Lower leg skin (tissue), 3 donors: ENCODE measurements at regions not wholly inside any gene's neighbourhood (a gene's known extent, or its start where the extent isn't known, plus 50 kb on each side); places are given as distances from the start of the nearest gene placed in this dataset.

Source experiments
- POLR2A ChIP-seq, 2 donors: fragments of 450-650 bp; IDR thresholded peaks; one replicate each; pipeline ENCODE4 v1.6.1; 2016 to 2017; ENCODE audit warnings: antibody characterized with exemption in 2 of 2, mild to moderate bottlenecking in 1 of 2, moderate library complexity in 1 of 2
- TF ChIP-seq, protein P1 (sequence below), 3 donors: fragments of 450-650 bp; IDR thresholded peaks; one replicate each; pipeline ENCODE4 v1.5.1; 2016; ENCODE audit warnings: antibody characterized with exemption in 3 of 3, mild to moderate bottlenecking in 3 of 3, moderate library complexity in 2 of 3

DNA sequence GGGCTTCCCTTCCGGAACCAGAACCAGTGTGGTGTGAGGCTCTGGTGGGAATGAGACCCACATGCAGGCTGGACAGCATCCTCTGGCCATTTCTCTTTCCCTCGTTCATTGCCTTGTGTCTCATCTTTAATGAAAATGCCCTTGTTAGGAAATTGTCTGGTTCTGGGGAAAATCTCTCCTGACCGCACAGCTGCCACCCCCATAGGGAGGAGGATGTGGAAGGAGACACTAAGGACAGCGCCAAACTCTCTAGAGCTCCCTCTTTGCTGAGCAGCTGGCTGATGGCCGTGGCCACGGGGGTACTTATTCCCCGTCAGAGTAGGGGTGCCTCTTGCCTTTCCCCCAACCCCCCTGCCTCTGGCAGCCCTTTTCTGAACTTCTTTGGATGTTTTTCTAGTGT is 297.6 kb upstream of the C2CD4B start:
- TF ChIP-seq, protein P1, sequence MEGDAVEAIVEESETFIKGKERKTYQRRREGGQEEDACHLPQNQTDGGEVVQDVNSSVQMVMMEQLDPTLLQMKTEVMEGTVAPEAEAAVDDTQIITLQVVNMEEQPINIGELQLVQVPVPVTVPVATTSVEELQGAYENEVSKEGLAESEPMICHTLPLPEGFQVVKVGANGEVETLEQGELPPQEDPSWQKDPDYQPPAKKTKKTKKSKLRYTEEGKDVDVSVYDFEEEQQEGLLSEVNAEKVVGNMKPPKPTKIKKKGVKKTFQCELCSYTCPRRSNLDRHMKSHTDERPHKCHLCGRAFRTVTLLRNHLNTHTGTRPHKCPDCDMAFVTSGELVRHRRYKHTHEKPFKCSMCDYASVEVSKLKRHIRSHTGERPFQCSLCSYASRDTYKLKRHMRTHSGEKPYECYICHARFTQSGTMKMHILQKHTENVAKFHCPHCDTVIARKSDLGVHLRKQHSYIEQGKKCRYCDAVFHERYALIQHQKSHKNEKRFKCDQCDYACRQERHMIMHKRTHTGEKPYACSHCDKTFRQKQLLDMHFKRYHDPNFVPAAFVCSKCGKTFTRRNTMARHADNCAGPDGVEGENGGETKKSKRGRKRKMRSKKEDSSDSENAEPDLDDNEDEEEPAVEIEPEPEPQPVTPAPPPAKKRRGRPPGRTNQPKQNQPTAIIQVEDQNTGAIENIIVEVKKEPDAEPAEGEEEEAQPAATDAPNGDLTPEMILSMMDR (IDR thresholded peaks at IDR 0.05) = no peak
- no peak for TF ChIP-seq POLR2A (IDR thresholded peaks at IDR 0.05)
